ENCODE measurements at regions not wholly inside any gene's neighbourhood (a gene's known extent, or its start where the extent isn't known, plus 50 kb on each side); places are given as distances from the start of the nearest gene placed in this dataset.

GRCh38 chr14:35222324-35222723 lies 69.9 kb upstream of the PSMA6 start:
- TF ChIP-seq, protein P1, sequence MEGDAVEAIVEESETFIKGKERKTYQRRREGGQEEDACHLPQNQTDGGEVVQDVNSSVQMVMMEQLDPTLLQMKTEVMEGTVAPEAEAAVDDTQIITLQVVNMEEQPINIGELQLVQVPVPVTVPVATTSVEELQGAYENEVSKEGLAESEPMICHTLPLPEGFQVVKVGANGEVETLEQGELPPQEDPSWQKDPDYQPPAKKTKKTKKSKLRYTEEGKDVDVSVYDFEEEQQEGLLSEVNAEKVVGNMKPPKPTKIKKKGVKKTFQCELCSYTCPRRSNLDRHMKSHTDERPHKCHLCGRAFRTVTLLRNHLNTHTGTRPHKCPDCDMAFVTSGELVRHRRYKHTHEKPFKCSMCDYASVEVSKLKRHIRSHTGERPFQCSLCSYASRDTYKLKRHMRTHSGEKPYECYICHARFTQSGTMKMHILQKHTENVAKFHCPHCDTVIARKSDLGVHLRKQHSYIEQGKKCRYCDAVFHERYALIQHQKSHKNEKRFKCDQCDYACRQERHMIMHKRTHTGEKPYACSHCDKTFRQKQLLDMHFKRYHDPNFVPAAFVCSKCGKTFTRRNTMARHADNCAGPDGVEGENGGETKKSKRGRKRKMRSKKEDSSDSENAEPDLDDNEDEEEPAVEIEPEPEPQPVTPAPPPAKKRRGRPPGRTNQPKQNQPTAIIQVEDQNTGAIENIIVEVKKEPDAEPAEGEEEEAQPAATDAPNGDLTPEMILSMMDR (IDR thresholded peaks at IDR 0.05; ENCODE audit: insufficient read depth, low read length, poor library complexity, severe bottlenecking), result no peak
- no peak for TF ChIP-seq EZH2phosphoT487 (conservative IDR thresholded peaks at IDR 0.05; ENCODE audit: low read length)
